Loucy (cell line): ENCODE measurements at regions not wholly inside any gene's neighbourhood (a gene's known extent, or its start where the extent isn't known, plus 50 kb on each side); places are given as distances from the start of the nearest gene placed in this dataset.

Source experiments
- H2AFZ ChIP-seq: fragments of 200-600 bp; sonication (generic); 2 replicates; pipeline ENCODE4 v1.6.0; 2016; ENCODE audit warnings: antibody characterized with exemption, mild to moderate bottlenecking, low read length, moderate library complexity
- H3F3A ChIP-seq: fragments of 200-600 bp; 2 replicates; pipeline ENCODE4 v1.6.0; 2016; ENCODE audit warnings: antibody characterized with exemption, low read depth, mild to moderate bottlenecking
- H3K27me3 ChIP-seq: fragments of 200-600 bp; sonication (generic); 2 replicates; pipeline ENCODE4 v1.6.1; 2014; ENCODE audit warnings: low read length, mild to moderate bottlenecking; ENCODE audit not compliant: insufficient read depth, poor library complexity, severe bottlenecking
- H3K36me3 ChIP-seq: fragments of 200-600 bp; sonication (generic); 2 replicates; pipeline ENCODE4 v1.6.1; 2016; ENCODE audit warnings: low read length; ENCODE audit not compliant: insufficient read depth
- H3K4me1 ChIP-seq: fragments of 200-600 bp; sonication (generic); 2 replicates; pipeline ENCODE4 v1.5.1; 2014; ENCODE audit warnings: low read length, mild to moderate bottlenecking; ENCODE audit not compliant: insufficient read depth, poor library complexity, severe bottlenecking
- H3K4me2 ChIP-seq: fragments of 200-600 bp; sonication (generic); 2 replicates; pipeline ENCODE4 v1.6.0; 2014; ENCODE audit warnings: antibody characterized with exemption, low read length, low read depth, mild to moderate bottlenecking; ENCODE audit not compliant: poor library complexity, severe bottlenecking
- H3K4me3 ChIP-seq: fragments of 200-600 bp; sonication (generic); 2 replicates; pipeline ENCODE4 v1.5.1; 2014; ENCODE audit warnings: low read length, mild to moderate bottlenecking, mixed read lengths; ENCODE audit not compliant: poor library complexity, severe bottlenecking
- H3K79me2 ChIP-seq: fragments of 200-600 bp; sonication (generic); 2 replicates; pipeline ENCODE4 v1.6.1; 2014; ENCODE audit warnings: low read length; ENCODE audit not compliant: insufficient read depth
- H3K9ac ChIP-seq: fragments of 200-600 bp; sonication (generic); 2 replicates; pipeline ENCODE4 v1.6.0; 2014; ENCODE audit warnings: mild to moderate bottlenecking, low read depth, low read length, moderate library complexity; ENCODE audit not compliant: poor library complexity, severe bottlenecking
- H3K9me2 ChIP-seq: fragments of 200-600 bp; sonication (generic); replicated peaks from 2 replicates; pipeline ENCODE4 v1.6.1; 2016; ENCODE audit warnings: low read depth, low read length, mixed read lengths
- H3K9me3 ChIP-seq: fragments of 200-600 bp; sonication (generic); 2 replicates; pipeline ENCODE4 v1.6.1; 2014; ENCODE audit warnings: mild to moderate bottlenecking, antibody characterized with exemption, low read length, low read depth; ENCODE audit not compliant: insufficient read depth
- H4K20me1 ChIP-seq: fragments of 200-600 bp; sonication (generic); 2 replicates; pipeline ENCODE4 v1.6.0; 2014; ENCODE audit warnings: antibody characterized with exemption, low read length, mild to moderate bottlenecking; ENCODE audit not compliant: insufficient read depth, poor library complexity, severe bottlenecking
- CTCF ChIP-seq: fragments of 200-600 bp; sonication (generic); conservative IDR thresholded peaks from 2 replicates; pipeline ENCODE4 v1.5.1; 2014; ENCODE audit warnings: mild to moderate bottlenecking, antibody characterized with exemption, low read length
- EZH2phosphoT487 ChIP-seq: fragments of 200-600 bp; IDR thresholded peaks from 2 replicates; pipeline ENCODE4 v1.6.1; 2018; ENCODE audit warnings: antibody characterized with exemption, mild to moderate bottlenecking, moderate library complexity, borderline replicate concordance

- no peak overlapping the region for H3K9ac ChIP-seq
- no peak overlapping the region; the same call in 1 of the 2 replicates for H2AFZ ChIP-seq
- no peaks in the 10 kb centered on the region for H3F3A ChIP-seq
- TF ChIP-seq EZH2phosphoT487 (no peak), CTCF (no peak)
- no peaks in the 10 kb centered on the region for H3K9me3 ChIP-seq
- H3K4me1 ChIP-seq, result no peaks in the 10 kb centered on the region
- no peaks in the 10 kb centered on the region for H3K9me2 ChIP-seq
- no peaks in the 10 kb centered on the region for H3K27me3 ChIP-seq
- no peaks in the 10 kb centered on the region for H3K79me2 ChIP-seq
- no peak overlapping the region for H3K4me3 ChIP-seq
- no peaks in the 10 kb centered on the region for H4K20me1 ChIP-seq
- H3K4me2 ChIP-seq, result no peak overlapping the region
- H3K36me3 ChIP-seq, result no peaks in the 10 kb centered on the region
Observed at GRCh38 chr1:10873189-10873588, 76.7 kb upstream of the CASZ1 start.

- Histone ChIP-seq H3K9me3 (no peaks in the 10 kb centered on the region), H3F3A (no peaks in the 10 kb centered on the region), H3K9me2 (no peaks in the 10 kb centered on the region), H3K79me2 (no peaks in the 10 kb centered on the region), H2AFZ (no peak overlapping the region), H3K36me3 (no peaks in the 10 kb centered on the region), H3K4me1 (no peaks in the 10 kb centered on the region), H3K4me3 (no peak overlapping the region), H3K27me3 (no peaks in the 10 kb centered on the region), H3K4me2 (no peak overlapping the region), H4K20me1 (no peaks in the 10 kb centered on the region), H3K9ac (no peak overlapping the region)
- TF ChIP-seq EZH2phosphoT487 (no peak), CTCF (no peak)
Observed at GRCh38 chr1:10874351-10874750, 77.9 kb upstream of the CASZ1 start.

- H3K36me3 ChIP-seq, result no peaks in the 10 kb centered on the region
- no peaks in the 10 kb centered on the region for H3K79me2 ChIP-seq
- no peaks in the 10 kb centered on the region for H3F3A ChIP-seq
- no peak overlapping the region for H2AFZ ChIP-seq
- no peak overlapping the region for H3K9ac ChIP-seq
- no peak overlapping the region for H3K4me2 ChIP-seq
- TF ChIP-seq CTCF, result no peak
- TF ChIP-seq EZH2phosphoT487, result no peak
- no peaks in the 10 kb centered on the region for H4K20me1 ChIP-seq
- H3K4me1 ChIP-seq, result no peaks in the 10 kb centered on the region
- H3K4me3 ChIP-seq, result no peak overlapping the region
- no peaks in the 10 kb centered on the region for H3K9me3 ChIP-seq
- no peaks in the 10 kb centered on the region for H3K9me2 ChIP-seq
- no peaks in the 10 kb centered on the region for H3K27me3 ChIP-seq
Observed at GRCh38 chr1:10877894-10878293, 81.4 kb upstream of the CASZ1 start.
